ENCODE measurements at regions not wholly inside any gene's neighbourhood (a gene's known extent, or its start where the extent isn't known, plus 50 kb on each side); places are given as distances from the start of the nearest gene placed in this dataset.

- Histone ChIP-seq H3K27me3 (replicated peaks; ENCODE audit: insufficient read depth, low read depth, low read length, poor library complexity) (no peaks in the 10 kb centered on the region), H3K36me3 (ENCODE audit: insufficient read depth, low read length, poor library complexity, severe bottlenecking) (no peaks in the 10 kb centered on the region), H3K4me1 (ENCODE audit: insufficient read depth, low read length, poor library complexity, severe bottlenecking) (peaks cover 6% of the 10 kb centered on the region), H3K9me3 (ENCODE audit: low read depth, low read length, poor library complexity, severe bottlenecking) (no peaks in the 10 kb centered on the region), H3K4me3 (ENCODE audit: low read depth, low read length, poor library complexity, severe bottlenecking) (no peak overlapping the region), H3K27ac (ENCODE audit: low read depth, low read length, poor library complexity, severe bottlenecking) (no peak overlapping the region)
- no TSS peak for BruUV-seq (replicated peaks)
- intact Hi-C loops (cut with micrococcal nuclease; ENCODE audit: unreplicated experiment), result no loop called here
- CTCF ChIA-PET, result no interaction called here
- no peak for TF ChIP-seq CTCF (conservative IDR thresholded peaks at IDR 0.05; ENCODE audit: low read depth, low read length)
- no peak for TF ChIP-seq EZH2 (IDR thresholded peaks at IDR 0.05; ENCODE audit: borderline replicate concordance, low read depth, low read length, poor library complexity, severe bottlenecking)
- POLR2A ChIA-PET (ENCODE audit: low non-redundant PET), result no interaction called here
- DNase-seq (ENCODE audit: low spot score), result peak; percentile 4
Observed at GRCh38 chr3:35864871-35865270, 225.5 kb downstream of the ARPP21 start.

- H3K36me3 ChIP-seq (ENCODE audit: insufficient read depth, low read length, poor library complexity, severe bottlenecking), result no peaks in the 10 kb centered on the region
- BruUV-seq (replicated peaks), result no TSS peak
- intact Hi-C loops (cut with micrococcal nuclease; ENCODE audit: unreplicated experiment), result no loop called here
- TF ChIP-seq EZH2 (IDR thresholded peaks at IDR 0.05; ENCODE audit: borderline replicate concordance, low read depth, low read length, poor library complexity, severe bottlenecking), result no peak
- TF ChIP-seq CTCF (conservative IDR thresholded peaks at IDR 0.05; ENCODE audit: low read depth, low read length), result no peak
- peaks cover 6% of the 10 kb centered on the region for H3K4me1 ChIP-seq (ENCODE audit: insufficient read depth, low read length, poor library complexity, severe bottlenecking)
- ChIA-PET CTCF (no interaction called here), POLR2A (ENCODE audit: low non-redundant PET) (no interaction called here)
- no peaks in the 10 kb centered on the region for H3K9me3 ChIP-seq (ENCODE audit: low read depth, low read length, poor library complexity, severe bottlenecking)
- H3K27ac ChIP-seq (ENCODE audit: low read depth, low read length, poor library complexity, severe bottlenecking), result no peak overlapping the region
- no peak overlapping the region for H3K4me3 ChIP-seq (ENCODE audit: low read depth, low read length, poor library complexity, severe bottlenecking)
- H3K27me3 ChIP-seq (replicated peaks; ENCODE audit: insufficient read depth, low read depth, low read length, poor library complexity), result no peaks in the 10 kb centered on the region
- DNase-seq (ENCODE audit: low spot score), result peak; percentile 43
Observed at GRCh38 chr3:35867791-35868190, 228.5 kb downstream of the ARPP21 start.

- H3K4me1 ChIP-seq (ENCODE audit: insufficient read depth, low read length, poor library complexity, severe bottlenecking), result peaks cover 6% of the 10 kb centered on the region
- CTCF ChIA-PET, result no interaction called here
- no peak for DNase-seq (ENCODE audit: low spot score)
- no TSS peak for BruUV-seq (replicated peaks)
- TF ChIP-seq EZH2 (IDR thresholded peaks at IDR 0.05; ENCODE audit: borderline replicate concordance, low read depth, low read length, poor library complexity, severe bottlenecking) (no peak), CTCF (conservative IDR thresholded peaks at IDR 0.05; ENCODE audit: low read depth, low read length) (no peak)
- no peaks in the 10 kb centered on the region for H3K27me3 ChIP-seq (replicated peaks; ENCODE audit: insufficient read depth, low read depth, low read length, poor library complexity)
- no peaks in the 10 kb centered on the region for H3K36me3 ChIP-seq (ENCODE audit: insufficient read depth, low read length, poor library complexity, severe bottlenecking)
- no peak overlapping the region for H3K27ac ChIP-seq (ENCODE audit: low read depth, low read length, poor library complexity, severe bottlenecking)
- intact Hi-C loops (cut with micrococcal nuclease; ENCODE audit: unreplicated experiment), result no loop called here
- POLR2A ChIA-PET (ENCODE audit: low non-redundant PET), result interaction anchor here (0.6 kb wide), 1 partner anchor 864 kb away, joined by 3 read pairs; no protein-coding TSS in a partner anchor
- H3K4me3 ChIP-seq (ENCODE audit: low read depth, low read length, poor library complexity, severe bottlenecking), result no peak overlapping the region
- no peaks in the 10 kb centered on the region for H3K9me3 ChIP-seq (ENCODE audit: low read depth, low read length, poor library complexity, severe bottlenecking)
Observed at GRCh38 chr3:35871009-35871408, 231.7 kb downstream of the ARPP21 start.
